ENCODE measurements at regions not wholly inside any gene's neighbourhood (a gene's known extent, or its start where the extent isn't known, plus 50 kb on each side); places are given as distances from the start of the nearest gene placed in this dataset.
A peak's percentile ranks its signal among the peaks of the same experiment; 100 is the strongest.

GRCh38 chr16:25433388-25433787 is 175.7 kb upstream of the ZKSCAN2 start:
- no peak for TF ChIP-seq CTCF (IDR thresholded peaks at IDR 0.05; ENCODE audit: insufficient read depth, low read length)
- no peak overlapping the region for H3K4me3 ChIP-seq (ENCODE audit: low read depth, low read length)
- DNase-seq (ENCODE audit: low read depth) = no peak

- TF ChIP-seq CTCF (IDR thresholded peaks at IDR 0.05; ENCODE audit: insufficient read depth, low read length) = no peak
- H3K4me3 ChIP-seq (ENCODE audit: low read depth, low read length) = no peak overlapping the region
- peak; percentile 12 for DNase-seq (ENCODE audit: low read depth)
Measured at GRCh38 chr16:25431472-25431871, 173.8 kb upstream of the ZKSCAN2 start.

GRCh38 chr16:25426829-25427228 is 169.2 kb upstream of the ZKSCAN2 start:
- no peak overlapping the region for H3K4me3 ChIP-seq (ENCODE audit: low read depth, low read length)
- TF ChIP-seq CTCF (IDR thresholded peaks at IDR 0.05; ENCODE audit: insufficient read depth, low read length) = no peak
- DNase-seq (ENCODE audit: low read depth) = no peak

GRCh38 chr16:25419681-25420080 is 162.0 kb upstream of the ZKSCAN2 start:
- no peak for DNase-seq (ENCODE audit: low read depth)
- H3K4me3 ChIP-seq (ENCODE audit: low read depth, low read length) = no peak overlapping the region

GRCh38 chr16:25419153-25419552 is 161.5 kb upstream of the ZKSCAN2 start:
- DNase-seq (ENCODE audit: low read depth) = no peak

More at GRCh38 chr16:25419681-25420080, 162.0 kb upstream of the ZKSCAN2 start:
- no peak for TF ChIP-seq CTCF (IDR thresholded peaks at IDR 0.05; ENCODE audit: insufficient read depth, low read length)

GRCh38 chr16:25416002-25416401 is 158.4 kb upstream of the ZKSCAN2 start:
- no peak for TF ChIP-seq CTCF (IDR thresholded peaks at IDR 0.05; ENCODE audit: insufficient read depth, low read length)
- no peak overlapping the region for H3K4me3 ChIP-seq (ENCODE audit: low read depth, low read length)
- no peak for DNase-seq (ENCODE audit: low read depth)

More at GRCh38 chr16:25419153-25419552, 161.5 kb upstream of the ZKSCAN2 start:
- no peak overlapping the region for H3K4me3 ChIP-seq (ENCODE audit: low read depth, low read length)
- TF ChIP-seq CTCF (IDR thresholded peaks at IDR 0.05; ENCODE audit: insufficient read depth, low read length) = no peak

- DNase-seq (ENCODE audit: low read depth) = peak; percentile 84
- no peak for TF ChIP-seq CTCF (IDR thresholded peaks at IDR 0.05; ENCODE audit: insufficient read depth, low read length)
- H3K4me3 ChIP-seq (ENCODE audit: low read depth, low read length) = no peak overlapping the region
Measured at GRCh38 chr16:25413975-25414374, 156.3 kb upstream of the ZKSCAN2 start.

Data from fibroblast of the aortic adventitia (primary cell).